NCI-H1694 treated with DMSO at 0.1 percent for 48 hours (cell line): ENCODE measurements at regions not wholly inside any gene's neighbourhood (a gene's known extent, or its start where the extent isn't known, plus 50 kb on each side); places are given as distances from the start of the nearest gene placed in this dataset.
"Not testable (repeated sequence)": the region's sequence is repeated elsewhere in the genome, so short reads cannot be mapped to it uniquely, and the experiment has no call there.

Experiments
- DNase-seq: peaks from one replicate; lab custom pipeline; 2025; lab: John Stamatoyannopoulos, UW

DNA sequence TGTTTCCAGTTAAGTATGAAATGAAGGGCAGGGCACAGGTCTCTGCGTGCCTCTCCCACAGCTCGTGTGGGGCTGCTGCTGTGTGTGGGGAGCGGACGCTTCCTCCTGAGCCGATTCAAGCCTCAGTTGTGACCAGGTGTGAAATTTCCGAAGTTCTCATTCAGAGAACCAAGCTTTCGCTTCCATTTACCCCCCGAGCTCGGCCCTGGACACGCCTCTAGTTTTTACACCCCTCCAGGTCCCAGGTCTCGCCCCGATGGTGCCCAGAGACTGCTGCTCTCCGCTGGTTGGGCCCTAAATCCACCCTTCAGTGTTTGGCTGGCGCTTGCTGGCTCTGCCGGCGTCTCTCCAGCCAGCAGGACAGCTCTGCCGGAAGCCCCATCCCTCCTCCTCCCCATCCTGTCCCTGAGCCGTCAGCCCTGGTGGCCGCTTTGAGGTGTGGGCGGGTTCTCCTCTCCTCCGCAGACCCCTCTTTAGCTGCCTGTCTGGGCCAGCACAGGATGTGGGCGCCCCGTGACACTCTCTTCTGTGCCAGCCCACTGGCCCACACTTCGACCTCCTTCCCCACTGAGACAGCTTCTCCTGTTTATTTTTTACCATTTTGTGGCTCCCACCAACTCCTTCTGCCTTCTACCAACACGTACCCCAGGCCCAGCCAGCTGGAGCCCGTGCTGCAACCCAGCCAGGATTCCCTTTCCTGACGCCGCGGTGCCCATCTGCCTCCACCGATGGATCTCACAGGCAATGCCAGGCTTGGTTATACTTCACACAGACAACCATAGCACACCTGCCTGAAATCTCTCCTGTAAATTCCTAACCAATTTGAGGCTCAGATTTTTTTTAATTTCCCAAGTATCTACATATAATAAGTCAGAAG, 142.8 kb downstream of the DLL1 start:
- peak; percentile 7 for DNase-seq

DNA sequence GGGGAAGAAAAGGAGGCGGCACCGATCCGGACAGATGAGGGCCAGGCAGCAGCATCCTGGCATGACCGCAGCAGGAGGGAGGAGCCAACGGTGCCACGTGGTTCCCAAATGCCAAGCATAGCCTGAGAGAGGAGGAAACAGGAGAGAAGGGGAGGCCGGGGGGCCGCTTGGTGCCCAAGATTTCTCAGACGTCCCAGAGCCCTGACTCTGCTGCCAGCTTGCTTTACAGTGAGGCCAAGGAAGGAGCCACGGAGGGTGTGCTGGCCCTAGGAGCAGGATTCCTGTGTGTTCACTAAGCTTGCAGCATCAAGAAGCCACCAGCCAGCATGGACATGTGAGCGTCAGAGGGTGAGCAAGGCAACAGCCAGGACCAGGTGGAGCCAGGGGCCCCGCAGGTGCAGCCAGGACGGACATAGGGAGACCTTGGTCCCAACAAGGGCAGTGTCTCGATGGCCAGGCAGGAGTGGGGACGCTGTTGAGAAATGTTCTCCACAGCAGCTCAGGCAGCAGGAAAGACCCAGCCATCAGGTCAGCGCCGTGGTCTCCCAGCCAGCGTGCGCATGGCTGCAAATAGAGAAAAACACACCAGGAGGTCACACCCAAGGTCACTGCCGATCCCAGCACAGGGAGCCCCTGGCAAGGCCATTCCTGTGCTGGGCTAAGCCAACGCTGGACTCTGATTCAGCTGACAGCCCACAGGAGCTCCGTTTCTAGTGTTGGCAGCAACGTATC, 143.7 kb downstream of the DLL1 start:
- DNase-seq, result no peak

DNA sequence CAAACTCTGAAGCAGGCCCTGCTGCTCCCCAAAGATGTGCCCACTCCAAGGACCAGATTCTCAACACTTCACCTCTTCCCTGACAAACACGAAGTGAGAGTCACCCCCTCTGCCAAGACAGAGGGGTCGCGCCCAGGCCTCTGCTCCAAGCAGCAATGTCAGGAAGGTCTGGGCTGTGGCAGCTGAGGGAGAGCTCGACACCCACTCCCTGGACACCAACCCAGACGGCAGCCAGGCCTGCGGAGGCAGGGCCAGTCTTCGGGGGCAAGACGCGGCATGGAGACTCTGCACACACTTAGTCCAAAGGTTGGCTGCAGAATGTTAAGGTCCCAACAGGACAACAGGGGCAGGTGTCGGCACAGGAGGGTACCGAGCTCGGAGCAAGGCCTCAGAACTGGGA, 144.2 kb downstream of the DLL1 start:
- no peak for DNase-seq

DNA sequence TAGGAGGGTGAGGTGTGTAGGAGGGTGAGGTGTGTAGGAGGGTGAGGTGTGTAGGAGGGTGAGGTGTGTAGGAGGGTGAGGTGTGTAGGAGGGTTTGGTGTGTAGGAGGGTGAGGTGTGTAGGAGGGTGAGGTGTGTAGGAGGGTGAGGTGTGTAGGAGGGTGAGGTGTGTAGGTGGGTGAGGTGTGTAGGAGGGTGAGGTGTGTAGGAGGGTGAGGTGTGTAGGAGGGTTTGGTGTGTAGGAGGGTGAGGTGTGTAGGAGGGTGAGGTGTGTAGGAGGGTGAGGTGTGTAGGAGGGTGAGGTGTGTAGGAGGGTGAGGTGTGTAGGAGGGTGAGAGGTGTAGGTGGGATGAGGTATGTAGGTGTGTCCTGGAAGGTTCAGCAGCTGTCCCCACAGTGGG, 144.7 kb downstream of the DLL1 start:
- DNase-seq, result not testable (repeated sequence)

DNA sequence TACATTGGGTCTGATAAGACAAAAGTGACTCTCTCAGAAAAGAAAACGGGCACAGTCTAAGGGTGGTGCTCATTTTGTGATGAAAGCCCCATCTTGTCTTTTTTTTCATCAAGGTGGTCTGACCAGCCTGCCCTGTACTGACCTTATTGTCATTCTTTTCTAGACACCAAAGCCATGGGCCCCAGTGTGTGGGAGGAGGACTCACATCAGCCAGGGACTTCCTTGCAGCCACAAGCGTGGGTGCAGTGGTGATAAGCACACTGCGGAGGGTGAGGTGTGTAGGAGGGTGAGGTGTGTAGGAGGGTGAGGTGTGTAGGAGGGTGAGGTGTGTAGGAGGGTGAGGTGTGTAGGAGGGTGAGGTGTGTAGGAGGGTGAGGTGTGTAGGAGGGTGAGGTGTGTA, 145.2 kb downstream of the DLL1 start:
- DNase-seq, result not testable (repeated sequence)

DNA sequence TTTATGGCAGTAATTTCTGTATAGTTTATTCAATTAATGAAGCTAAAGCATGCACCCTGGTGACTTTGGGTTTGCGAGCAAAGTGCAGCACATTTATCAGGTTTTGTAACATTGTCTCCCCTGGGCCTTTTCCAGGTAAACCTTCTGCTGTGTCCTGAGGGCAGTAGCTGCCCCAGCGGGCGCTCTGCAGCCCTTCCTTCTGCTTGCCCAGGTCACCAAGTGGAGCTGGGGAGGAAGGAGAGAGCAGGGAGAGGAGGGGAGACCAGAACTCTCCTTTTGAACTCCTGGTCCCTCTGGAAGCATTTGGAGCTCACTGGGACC, 145.6 kb downstream of the DLL1 start:
- DNase-seq, result no peak

DNA sequence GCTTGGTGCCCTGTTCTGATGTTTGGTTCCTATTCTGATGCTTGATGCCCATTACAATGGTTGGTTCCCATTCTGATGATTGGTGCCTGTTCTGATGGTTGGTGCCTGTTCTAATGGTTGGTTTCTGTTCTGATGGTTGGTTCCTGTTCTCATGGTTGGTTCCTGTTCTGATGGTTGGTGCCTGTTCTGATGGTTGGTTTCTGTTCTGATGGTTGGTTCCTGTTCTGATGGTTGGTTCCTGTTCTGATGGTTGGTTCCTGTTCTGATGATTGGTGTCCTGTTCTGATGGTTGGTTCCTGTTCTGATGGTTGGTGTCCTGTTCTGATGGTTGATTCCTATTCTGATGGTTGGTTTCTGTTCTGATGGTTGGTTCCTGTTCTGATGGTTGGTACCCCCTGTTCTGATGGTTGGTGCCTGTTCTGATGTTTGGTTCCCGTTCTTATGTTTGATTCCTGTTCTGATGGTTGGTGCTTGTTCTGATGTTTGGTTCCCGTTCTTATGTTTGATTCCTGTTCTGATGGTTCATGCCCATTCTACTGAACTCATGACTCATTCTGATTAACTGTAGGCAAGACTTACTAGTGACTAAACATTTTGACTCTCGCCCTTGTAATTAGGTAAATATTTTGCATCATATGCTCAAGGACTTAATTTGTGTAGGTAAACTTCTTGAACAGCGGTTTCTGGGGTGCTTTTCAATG, 146.2 kb downstream of the DLL1 start:
- DNase-seq, result no peak

DNA sequence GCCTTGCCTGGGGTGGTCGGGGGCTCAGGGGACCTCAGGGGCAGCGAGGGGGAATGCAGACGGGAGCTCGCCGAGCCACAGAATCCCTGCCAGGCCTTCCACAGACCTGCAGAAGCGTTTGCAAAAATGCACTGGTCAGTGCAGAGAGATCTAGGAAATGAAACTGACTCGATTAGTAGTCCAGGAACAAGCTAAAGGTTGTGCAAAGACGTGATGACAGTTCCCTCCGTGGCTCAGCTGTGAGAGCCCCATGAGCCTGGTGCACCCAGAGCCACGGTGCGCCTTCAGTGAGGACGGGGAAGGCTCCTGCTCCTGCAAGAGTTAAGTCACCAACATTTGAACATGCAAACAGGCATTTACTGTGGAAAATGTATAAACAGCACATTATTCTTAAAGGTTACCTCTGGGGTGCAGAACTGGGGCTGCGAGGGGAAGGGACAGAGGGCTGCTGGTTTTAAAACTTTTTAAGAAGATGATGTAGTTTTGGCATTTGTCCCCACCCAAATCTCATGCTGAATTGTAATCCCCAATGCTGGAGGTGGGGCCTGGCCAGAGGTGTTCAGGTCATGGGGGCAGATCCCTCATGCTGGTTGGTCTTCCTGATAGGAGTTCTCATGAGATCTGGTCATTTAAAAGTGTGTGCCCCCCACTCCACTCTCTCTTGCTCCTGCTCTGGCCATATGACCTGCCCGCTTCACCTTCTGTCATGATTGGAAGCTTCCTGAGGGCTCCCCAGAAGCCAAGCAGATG, 147.3 kb downstream of the DLL1 start:
- no peak for DNase-seq

DNA sequence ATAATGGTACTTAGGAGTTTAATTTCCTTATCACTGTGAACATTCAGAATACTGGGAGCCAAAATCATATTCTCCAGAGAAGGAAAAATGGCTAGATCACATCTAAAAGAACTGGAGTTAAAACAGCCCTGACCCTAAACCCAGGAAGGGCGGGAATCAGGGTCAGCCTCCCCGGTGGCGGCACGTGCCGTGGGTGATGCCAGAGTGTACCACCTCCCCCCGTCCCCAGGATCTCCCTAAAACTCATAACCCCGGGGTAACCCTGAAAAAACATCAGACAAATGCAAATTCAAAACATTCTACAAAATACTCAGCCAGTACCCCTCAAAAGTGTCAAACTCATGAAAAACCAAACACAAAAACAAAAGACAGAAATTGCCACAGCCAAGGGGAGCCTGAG, 148.3 kb downstream of the DLL1 start:
- no peak for DNase-seq

DNA sequence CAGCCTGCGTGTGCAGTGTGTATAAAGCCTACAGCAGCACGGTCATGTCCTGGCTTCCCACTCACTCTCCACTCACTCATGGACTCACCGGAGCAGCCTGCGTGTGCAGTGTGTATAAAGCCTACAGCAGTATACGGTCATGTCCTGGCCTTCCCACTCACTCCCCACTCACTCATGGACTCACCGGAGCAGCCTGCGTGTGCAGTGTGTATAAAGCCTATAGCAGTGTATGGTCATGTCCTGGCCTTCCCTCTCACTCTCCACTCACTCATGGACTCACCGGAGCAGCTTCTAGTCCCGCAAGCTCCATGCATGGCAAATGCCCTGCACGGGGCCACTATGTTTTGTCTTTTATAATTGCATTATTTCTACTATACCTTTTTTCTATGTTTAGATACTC, 149.8 kb downstream of the DLL1 start:
- not testable (repeated sequence) for DNase-seq

DNA sequence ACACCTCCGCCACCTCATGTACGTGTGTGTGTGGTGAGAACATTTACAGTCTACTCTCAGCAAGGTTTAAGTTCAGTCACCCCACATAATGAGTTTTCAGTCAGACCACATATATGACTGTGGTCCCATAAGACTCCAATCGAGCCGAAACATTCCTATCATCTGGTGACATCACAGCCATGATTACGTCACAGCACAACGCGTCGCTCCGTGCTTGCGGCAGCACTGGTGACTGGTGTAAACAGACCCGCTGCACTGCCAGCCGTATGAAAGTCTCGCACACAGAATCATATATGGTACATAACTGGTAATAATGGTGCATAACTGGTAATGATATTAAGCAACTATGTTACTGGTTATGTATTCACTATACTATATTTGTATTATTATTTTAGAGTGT, 150.7 kb downstream of the DLL1 start:
- DNase-seq, result no peak

DNA sequence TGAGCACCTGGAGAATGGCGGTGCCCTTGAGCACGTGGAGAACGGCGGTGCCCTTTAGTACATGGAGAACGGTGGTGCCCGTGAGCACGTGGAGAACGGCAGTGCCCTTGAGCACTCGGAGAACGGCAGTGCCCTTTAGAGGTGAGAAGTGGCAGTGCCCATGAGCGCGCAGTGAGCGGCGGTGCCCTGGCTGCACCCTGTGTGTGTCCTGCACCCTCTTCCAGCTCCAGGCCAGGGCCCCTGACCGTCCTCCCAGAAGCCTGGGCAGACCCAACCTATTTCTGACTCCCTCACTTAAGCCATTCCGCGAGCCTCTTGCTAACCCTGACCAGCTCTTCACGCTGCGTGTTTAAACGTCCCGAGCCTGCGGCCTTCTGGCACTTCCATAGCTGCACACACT, 151.3 kb downstream of the DLL1 start:
- no peak for DNase-seq

DNA sequence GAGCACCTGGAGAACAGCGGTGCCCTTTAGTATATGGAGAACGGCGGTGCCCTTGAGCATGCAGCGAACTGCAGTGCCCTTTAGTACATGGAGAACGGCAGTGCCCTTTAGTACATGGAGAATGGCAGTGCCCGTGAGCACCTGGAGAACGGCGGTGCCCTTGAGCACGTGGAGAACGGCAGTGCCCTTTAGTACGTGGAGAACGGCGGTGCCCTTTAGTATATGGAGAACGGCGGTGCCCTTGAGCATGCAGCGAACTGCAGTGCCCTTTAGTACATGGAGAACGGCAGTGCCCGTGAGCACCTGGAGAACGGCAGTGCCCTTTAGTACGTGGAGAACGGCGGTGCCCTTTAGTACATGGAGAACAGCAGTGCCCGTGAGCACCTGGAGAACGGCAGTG, 151.8 kb downstream of the DLL1 start:
- not testable (repeated sequence) for DNase-seq

DNA sequence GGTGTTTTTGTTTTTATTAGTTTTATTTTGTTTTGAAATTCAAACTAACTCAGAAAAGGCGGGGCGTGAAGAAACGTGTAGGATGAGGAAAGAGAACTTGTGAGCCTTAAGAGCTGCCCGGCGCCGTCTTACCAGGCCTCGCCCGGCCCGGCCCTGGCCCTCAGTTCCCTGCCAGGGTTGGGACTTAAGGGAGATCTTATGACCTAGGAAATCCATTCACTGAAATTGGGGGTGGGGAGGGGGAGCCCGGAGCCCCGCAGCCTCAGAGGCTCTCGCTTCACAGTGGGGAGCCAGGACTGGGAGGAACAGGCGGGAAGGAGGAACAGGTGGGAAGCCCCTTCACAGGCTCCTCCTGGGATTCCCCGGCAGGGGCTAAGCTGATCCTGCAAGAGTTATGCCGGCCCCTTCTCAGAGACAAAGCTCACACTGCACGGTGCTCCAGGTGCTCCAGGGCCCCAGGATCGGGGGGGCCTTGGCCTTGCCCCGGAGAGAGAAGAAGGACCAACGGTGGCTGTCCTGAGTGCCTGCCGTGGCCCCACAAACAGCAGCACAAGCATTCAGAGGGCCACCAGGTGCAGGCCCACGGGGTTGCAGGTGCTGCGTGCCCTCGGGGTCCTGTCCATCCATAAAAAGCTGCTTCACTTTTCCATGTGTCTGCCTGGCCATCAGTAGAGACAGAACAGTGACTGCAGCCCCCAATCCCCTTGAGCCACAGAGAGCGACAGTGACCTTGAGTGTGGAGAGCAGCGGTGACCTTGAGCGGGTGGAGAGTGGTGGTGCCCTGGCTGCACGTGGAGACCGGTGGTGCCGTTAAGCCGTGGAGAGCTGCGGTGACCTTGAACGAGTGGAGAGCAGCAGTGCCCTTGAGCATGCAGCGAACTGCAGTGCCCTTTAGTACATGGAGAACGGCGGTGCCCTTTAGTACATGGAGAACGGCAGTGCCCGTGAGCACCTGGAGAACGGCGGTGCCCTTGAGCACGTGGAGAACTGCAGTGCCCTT, 152.7 kb downstream of the DLL1 start:
- no peak for DNase-seq

DNA sequence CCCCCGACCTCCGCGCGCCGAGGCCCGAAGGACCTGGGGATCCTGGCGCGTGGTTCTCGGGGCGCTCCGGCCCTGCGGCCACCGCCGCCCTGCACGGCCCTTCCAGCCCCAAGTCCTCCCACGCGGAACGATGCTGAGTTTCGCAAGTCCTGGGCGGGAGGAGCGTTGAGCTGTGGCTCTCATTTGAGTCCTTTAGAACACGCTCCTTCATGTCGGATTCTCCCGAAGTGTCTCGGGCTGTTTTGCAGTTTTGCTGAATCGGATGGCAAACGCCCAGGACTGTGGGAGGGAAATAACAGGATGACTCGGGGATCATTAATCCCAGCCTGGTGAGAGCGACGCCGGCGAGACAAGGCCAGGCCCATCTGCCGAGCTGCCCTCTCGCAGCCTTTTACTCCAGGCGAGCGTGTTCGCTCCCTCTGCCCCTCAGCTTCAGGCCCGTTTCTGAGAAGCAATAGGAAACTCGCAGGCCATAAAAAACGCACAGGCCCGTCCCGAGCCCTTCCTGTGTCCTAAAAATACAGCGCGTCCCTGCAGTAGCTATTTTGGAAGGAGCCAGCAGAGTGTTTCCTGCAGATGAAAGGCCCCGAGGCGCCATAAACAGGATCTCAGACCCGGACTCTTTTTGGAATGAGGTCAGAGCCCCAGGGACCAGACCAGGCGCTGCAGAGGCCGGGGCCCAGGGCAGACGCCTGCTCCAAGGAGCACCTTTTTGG, 153.5 kb downstream of the DLL1 start:
- DNase-seq, result no peak

DNA sequence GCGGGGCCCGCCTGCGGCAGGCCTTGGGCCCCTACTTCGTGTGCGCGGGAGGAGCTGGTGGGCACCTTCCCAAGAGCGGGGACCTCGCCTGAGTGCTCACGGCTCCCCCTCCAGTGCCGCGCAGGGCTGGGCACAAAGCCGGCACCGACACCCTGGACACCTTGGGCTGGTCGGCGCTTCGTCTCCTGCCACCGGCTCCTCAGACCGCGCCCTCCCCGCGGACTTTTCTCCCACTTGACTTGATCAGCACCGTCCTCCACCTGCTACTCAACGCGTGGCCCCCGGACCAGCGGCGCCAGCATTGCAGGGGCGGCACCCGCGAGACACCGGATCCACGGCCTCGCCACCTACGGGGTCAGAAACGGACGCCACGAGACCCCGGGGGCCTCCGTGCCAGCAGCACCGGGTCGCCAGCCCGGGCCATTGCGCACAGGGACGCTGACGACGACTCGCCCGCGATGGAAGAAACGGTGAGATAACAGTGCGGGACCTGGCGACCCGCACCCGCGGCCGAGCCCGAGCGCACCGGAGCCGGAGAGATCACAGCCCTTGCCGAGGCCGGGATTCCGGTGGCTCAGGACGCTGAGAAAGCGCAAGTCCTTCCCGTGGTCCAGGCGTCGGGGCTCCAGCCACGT, 154.2 kb downstream of the DLL1 start:
- DNase-seq, result no peak

DNA sequence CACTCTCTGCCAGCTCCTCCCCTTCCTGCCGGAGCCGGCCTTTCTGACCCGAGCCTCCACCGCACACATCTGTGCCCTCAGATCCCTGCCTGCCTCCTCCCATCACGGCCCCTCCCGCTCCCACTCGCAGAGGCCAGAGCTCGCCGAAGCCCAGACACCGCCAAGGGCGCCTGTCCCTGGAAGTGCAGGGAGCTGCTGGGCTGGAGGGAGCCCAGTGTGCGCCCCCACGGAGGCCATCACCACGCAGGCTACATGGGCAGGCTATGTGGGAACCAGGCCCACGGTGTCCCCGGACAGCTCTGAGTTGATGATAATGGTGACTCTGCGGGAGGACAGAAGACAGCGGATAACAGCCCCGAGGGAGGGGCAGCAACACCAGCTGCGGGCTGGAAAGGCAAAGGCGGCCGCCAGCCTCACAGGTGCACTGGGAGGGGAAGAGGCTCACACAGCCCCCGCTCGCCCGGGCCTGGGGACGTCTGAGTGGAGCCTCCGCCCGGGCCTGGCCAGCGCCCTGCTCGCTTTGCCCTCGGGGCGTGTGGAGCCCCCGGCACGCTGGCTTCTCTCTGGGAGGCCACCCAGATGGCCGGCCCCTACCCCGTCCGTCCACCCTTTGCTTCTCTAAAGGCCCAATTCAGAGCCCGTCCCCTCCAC, 154.9 kb downstream of the DLL1 start:
- no peak for DNase-seq

DNA sequence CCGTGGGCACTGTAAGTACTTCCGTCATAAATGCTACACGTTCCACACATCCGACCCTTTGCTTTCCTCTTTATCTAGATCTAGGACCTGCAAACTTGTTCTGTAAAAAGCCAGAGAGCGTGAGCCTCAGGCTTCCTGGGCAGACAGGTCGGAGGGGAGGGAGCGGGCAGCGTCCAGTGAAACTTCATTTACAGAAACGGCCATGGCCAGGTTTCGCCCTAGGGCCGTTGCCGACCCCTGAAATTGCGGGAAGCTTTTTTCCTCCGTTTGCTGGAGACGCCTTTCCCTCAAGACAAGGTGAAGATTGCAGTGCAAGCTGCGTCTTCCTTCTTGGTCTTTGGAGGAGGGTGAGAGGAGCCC, 155.4 kb downstream of the DLL1 start:
- DNase-seq, result no peak
